Fibroblast of the aortic adventitia (primary cell): ENCODE measurements at regions not wholly inside any gene's neighbourhood (a gene's known extent, or its start where the extent isn't known, plus 50 kb on each side); places are given as distances from the start of the nearest gene placed in this dataset.

Source experiments
- DNase-seq: peaks from one replicate; pipeline ENCODE4 v3.0.0-alpha.2; 2010; ENCODE audit warnings: low read depth
- H3K4me3 ChIP-seq: 2 replicates; pipeline ENCODE4 v1.5.1; 2011; ENCODE audit warnings: low read depth, mild to moderate bottlenecking, control low read depth, low read length, moderate library complexity
- CTCF ChIP-seq: IDR thresholded peaks from 2 replicates; pipeline ENCODE4 v1.5.1; 2011; ENCODE audit warnings: mild to moderate bottlenecking, low read length, control low read depth, inconsistent platforms; ENCODE audit not compliant: insufficient read depth

- no peak overlapping the region for H3K4me3 ChIP-seq
- DNase-seq: no peak
- no peak for TF ChIP-seq CTCF
Observed at GRCh38 chr10:43898592-43898991, 249.9 kb upstream of the ZNF32 start.

GRCh38 chr10:43897765-43898419, 249.2 kb upstream of the ZNF32 start:
- no peak overlapping the region for H3K4me3 ChIP-seq
- DNase-seq: no peak
- TF ChIP-seq CTCF: no peak

GRCh38 chr10:43892062-43892770, 243.5 kb upstream of the ZNF32 start:
- peak; percentile 17 for DNase-seq
- no peak for TF ChIP-seq CTCF
- no peak overlapping the region for H3K4me3 ChIP-seq

- no peak overlapping the region for H3K4me3 ChIP-seq
- TF ChIP-seq CTCF: no peak
- no peak for DNase-seq
Observed at GRCh38 chr10:43891241-43891640, 242.6 kb upstream of the ZNF32 start.

- peak; percentile 82 for DNase-seq
- H3K4me3 ChIP-seq: no peak overlapping the region
- no peak for TF ChIP-seq CTCF
Observed at GRCh38 chr10:43890124-43890523, 241.4 kb upstream of the ZNF32 start.

GRCh38 chr10:43888586-43888985, 239.9 kb upstream of the ZNF32 start:
- H3K4me3 ChIP-seq: no peak overlapping the region
- DNase-seq: peak; percentile 96
- no peak for TF ChIP-seq CTCF
